ENCODE measurements at regions not wholly inside any gene's neighbourhood (a gene's known extent, or its start where the extent isn't known, plus 50 kb on each side); places are given as distances from the start of the nearest gene placed in this dataset.

GRCh38 chr16:77584205-77584859 is 138.0 kb upstream of the NUDT7 start:
- FAIRE-seq = no peak
- peak; percentile 14 for DNase-seq (ENCODE audit: insufficient read length)
- TF ChIP-seq TAF1 (IDR thresholded peaks at IDR 0.05; ENCODE audit: borderline replicate concordance, low read depth, low read length) = no peak
- no peak for TF ChIP-seq POLR2AphosphoS5 (IDR thresholded peaks at IDR 0.05; ENCODE audit: low read depth, low read length)
- TF ChIP-seq POLR2A (IDR thresholded peaks at IDR 0.05; ENCODE audit: low read depth, low read length) = no peak

DNA sequence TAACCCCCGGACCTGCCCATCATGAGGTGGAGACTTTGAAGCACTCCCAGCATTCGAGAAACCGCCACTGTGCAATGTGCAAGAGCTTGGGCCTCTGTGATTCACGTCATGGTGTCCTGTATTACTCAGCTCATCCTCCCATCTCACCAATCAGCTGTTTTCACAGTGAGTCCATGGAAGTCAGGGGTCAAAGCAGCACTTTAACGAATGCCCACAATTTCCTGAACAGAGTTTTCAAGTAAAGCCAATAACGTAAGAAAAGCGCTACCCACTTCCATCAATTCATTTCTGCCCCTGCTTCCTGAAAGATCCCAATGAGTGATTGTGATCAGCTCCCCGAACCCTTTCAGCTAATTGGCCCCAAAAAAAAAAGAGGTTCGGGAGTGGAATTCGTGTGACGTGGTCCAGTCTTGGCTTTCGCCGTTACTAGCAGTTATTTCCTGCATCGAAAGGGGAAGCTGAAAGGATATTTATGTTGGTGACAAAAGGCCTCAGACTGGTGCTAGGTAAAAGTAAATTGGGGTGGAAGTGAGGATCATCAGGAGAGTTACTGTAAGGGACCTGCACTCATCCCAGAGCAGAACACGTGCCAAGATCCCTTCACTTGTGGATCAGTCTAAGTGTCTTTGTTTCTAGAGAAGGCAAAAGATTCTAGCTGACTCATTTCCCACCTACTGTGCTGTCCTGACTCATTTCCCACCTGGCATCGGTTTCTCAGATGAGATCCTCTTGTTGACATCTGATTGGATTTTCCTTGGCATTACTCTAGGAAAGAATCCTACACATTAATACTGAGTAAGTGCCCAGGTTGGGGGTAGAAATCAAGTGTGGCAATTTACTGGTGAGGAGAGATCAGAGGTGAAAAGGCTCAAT is 136.7 kb upstream of the NUDT7 start:
- TF ChIP-seq TAF1 (IDR thresholded peaks at IDR 0.05; ENCODE audit: borderline replicate concordance, low read depth, low read length) = no peak
- TF ChIP-seq POLR2AphosphoS5 (IDR thresholded peaks at IDR 0.05; ENCODE audit: low read depth, low read length) = no peak
- TF ChIP-seq POLR2A (IDR thresholded peaks at IDR 0.05; ENCODE audit: low read depth, low read length) = no peak
- FAIRE-seq (no peak), DNase-seq (ENCODE audit: insufficient read length) (no peak)

DNA sequence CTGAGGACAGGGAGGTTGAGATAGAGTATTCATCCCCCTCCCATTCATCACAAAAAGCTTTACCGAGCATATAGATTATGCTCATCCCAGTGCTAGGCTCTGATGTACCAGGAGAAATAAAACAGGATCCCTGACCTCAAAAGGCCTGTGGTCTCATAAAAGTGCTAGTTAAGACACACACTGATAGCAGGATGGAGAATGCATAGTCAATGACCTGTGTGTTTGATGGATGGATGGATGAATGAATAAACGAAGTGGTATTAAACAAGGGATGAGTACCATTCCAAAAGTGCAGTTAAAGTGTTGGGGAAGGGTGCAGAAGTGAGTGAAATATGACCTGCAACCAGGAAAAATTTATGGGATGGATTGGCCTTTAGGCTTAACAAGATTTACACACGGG is 133.9 kb upstream of the NUDT7 start:
- DNase-seq (ENCODE audit: insufficient read length) (no peak), FAIRE-seq (no peak)
- TF ChIP-seq POLR2AphosphoS5 (IDR thresholded peaks at IDR 0.05; ENCODE audit: low read depth, low read length) (no peak), POLR2A (IDR thresholded peaks at IDR 0.05; ENCODE audit: low read depth, low read length) (no peak), TAF1 (IDR thresholded peaks at IDR 0.05; ENCODE audit: borderline replicate concordance, low read depth, low read length) (no peak)

DNA sequence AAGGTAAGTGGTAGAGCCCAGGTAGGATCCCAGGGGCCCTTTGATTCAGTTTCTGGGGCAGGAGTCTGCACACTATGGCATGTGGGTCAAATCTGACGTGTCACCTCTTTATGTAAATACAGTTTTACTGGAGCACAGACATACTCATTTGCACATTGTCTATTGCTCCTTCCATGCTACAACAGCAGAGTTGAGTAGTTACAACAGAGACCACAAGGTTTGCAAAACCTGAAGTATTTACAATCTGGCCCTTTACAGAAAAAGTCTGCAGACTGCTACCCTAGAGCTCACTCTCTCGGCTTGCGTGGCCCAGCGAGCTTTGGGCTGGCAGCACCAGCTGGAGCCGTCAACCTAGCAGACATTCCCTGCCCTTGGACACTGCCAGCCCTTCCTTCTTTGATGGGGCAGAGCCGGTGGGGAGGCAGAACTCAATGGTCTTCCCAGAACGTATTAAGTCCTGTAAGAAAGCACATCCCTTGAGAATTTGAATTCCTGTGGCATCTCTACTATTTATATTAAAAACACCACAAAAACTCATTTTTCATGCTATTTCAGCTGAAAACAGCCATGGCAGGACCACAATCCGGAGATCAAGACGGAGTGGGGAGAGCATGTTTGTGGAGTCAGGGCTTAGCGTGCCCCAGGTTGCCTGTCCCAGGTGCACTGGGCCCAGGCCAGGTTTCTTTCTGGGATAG is 133.1 kb upstream of the NUDT7 start:
- FAIRE-seq = no peak
- DNase-seq (ENCODE audit: insufficient read length) = no peak
- TF ChIP-seq TAF1 (IDR thresholded peaks at IDR 0.05; ENCODE audit: borderline replicate concordance, low read depth, low read length) (no peak), POLR2AphosphoS5 (IDR thresholded peaks at IDR 0.05; ENCODE audit: low read depth, low read length) (no peak), POLR2A (IDR thresholded peaks at IDR 0.05; ENCODE audit: low read depth, low read length) (no peak)

DNA sequence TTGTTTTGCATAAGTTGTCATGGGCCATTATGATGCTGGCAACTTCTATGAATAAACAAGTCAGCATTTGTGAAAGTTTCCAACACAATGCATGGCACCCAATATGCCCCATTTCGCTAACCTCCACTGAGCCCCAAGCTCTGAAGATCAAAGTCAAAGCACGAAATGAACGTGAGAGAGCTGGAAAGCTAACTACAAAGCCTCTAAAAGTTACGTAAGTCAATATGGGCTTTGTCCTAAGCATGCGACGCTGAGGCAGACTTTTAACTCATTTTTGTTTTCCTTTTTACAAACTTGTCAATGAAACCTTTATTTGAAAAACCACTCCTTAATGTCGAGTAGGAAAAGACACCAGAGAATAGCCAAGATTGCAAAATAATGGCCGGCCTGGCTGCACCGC is 131.6 kb upstream of the NUDT7 start:
- DNase-seq (ENCODE audit: insufficient read length) (no peak), FAIRE-seq (no peak)
- TF ChIP-seq POLR2A (IDR thresholded peaks at IDR 0.05; ENCODE audit: low read depth, low read length) (no peak), POLR2AphosphoS5 (IDR thresholded peaks at IDR 0.05; ENCODE audit: low read depth, low read length) (no peak)

DNA sequence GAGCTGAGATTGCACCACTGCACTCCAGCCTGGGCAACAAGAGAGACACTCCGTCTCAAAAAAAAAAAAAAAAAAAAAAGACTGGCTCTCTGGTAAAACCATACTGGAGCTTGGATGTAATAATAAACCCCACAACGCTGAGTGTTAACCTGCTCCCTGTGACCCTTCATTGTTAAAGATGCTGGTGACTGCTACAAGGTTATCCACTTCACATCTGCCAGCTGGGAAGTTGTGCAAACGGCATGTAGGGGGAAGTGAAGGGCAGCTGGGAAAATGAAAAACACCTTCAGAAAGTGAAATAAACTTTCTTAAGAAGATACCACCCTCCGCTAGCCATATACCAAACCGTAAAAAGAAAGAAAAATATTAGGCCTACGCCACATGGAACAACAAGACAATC is 131.0 kb upstream of the NUDT7 start:
- FAIRE-seq = no peak
- DNase-seq (ENCODE audit: insufficient read length) = no peak
- TF ChIP-seq POLR2AphosphoS5 (IDR thresholded peaks at IDR 0.05; ENCODE audit: low read depth, low read length) (no peak), POLR2A (IDR thresholded peaks at IDR 0.05; ENCODE audit: low read depth, low read length) (no peak), TAF1 (IDR thresholded peaks at IDR 0.05; ENCODE audit: borderline replicate concordance, low read depth, low read length) (no peak)

DNA sequence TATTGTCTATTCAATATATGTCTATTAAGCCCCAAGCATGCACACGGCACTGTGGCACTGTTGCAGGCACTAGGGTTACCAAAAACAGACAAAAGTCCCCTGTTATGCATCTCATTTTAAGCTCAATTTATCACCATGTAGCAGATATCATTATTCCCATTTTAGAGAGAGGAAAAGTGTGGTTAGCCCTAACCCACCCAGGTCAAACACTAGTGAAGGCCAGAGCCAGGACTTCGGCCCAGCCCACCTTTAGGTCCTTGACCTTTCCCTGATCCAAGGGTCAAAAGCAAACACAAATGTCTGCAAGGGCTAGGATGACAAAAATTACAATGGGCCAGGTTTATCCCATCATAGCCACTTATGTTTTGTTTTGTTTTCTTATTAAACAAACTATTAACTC is 130.3 kb upstream of the NUDT7 start:
- TF ChIP-seq POLR2AphosphoS5 (IDR thresholded peaks at IDR 0.05; ENCODE audit: low read depth, low read length) (no peak), POLR2A (IDR thresholded peaks at IDR 0.05; ENCODE audit: low read depth, low read length) (no peak), TAF1 (IDR thresholded peaks at IDR 0.05; ENCODE audit: borderline replicate concordance, low read depth, low read length) (no peak)
- DNase-seq (ENCODE audit: insufficient read length) (no peak), FAIRE-seq (no peak)

- no peak for FAIRE-seq
- DNase-seq (ENCODE audit: insufficient read length) = no peak
- TF ChIP-seq TAF1 (IDR thresholded peaks at IDR 0.05; ENCODE audit: borderline replicate concordance, low read depth, low read length) = no peak
- TF ChIP-seq POLR2AphosphoS5 (IDR thresholded peaks at IDR 0.05; ENCODE audit: low read depth, low read length) = no peak
- TF ChIP-seq POLR2A (IDR thresholded peaks at IDR 0.05; ENCODE audit: low read depth, low read length) = no peak
Observed at GRCh38 chr16:77594057-77594456, 128.3 kb upstream of the NUDT7 start.

GRCh38 chr16:77594799-77595596 is 127.3 kb upstream of the NUDT7 start:
- DNase-seq (ENCODE audit: insufficient read length) (no peak), FAIRE-seq (no peak)
- TF ChIP-seq POLR2A (IDR thresholded peaks at IDR 0.05; ENCODE audit: low read depth, low read length) (no peak), POLR2AphosphoS5 (IDR thresholded peaks at IDR 0.05; ENCODE audit: low read depth, low read length) (no peak), TAF1 (IDR thresholded peaks at IDR 0.05; ENCODE audit: borderline replicate concordance, low read depth, low read length) (no peak)

GRCh38 chr16:77596261-77596660 is 126.1 kb upstream of the NUDT7 start:
- no peak for FAIRE-seq
- DNase-seq (ENCODE audit: insufficient read length) = no peak
- no peak for TF ChIP-seq POLR2A (IDR thresholded peaks at IDR 0.05; ENCODE audit: low read depth, low read length)
- no peak for TF ChIP-seq TAF1 (IDR thresholded peaks at IDR 0.05; ENCODE audit: borderline replicate concordance, low read depth, low read length)
- TF ChIP-seq POLR2AphosphoS5 (IDR thresholded peaks at IDR 0.05; ENCODE audit: low read depth, low read length) = no peak
